Cardiac fibroblast (primary cell): ENCODE measurements at regions not wholly inside any gene's neighbourhood (a gene's known extent, or its start where the extent isn't known, plus 50 kb on each side); places are given as distances from the start of the nearest gene placed in this dataset.

Source experiments
- DNase-seq, 2 donors: peaks; one replicate each; pipeline versions ENCODE4 v3.0.0 to v3.0.0-alpha.2; 2010; ENCODE audit warnings: low read depth in 2 of 2
- H3K4me3 ChIP-seq, 2 donors: replicated peaks in 1 of 2; 1 replicate in 1 of 2; 2 replicates in 1 of 2; pipeline ENCODE4 v1.5.1; 2011; ENCODE audit warnings: low read depth in 2 of 2, low read length in 2 of 2, mild to moderate bottlenecking in 2 of 2, moderate library complexity in 1 of 2
- CTCF ChIP-seq: IDR thresholded peaks from one replicate; pipeline ENCODE4 v1.5.1; 2011; ENCODE audit warnings: low read depth, mild to moderate bottlenecking, low read length, inconsistent platforms

- H3K4me3 ChIP-seq: no peak overlapping the region
- TF ChIP-seq CTCF: no peak
- no peak for DNase-seq
Observed at GRCh38 chr16:25433388-25433787, 175.7 kb upstream of the ZKSCAN2 start.

- H3K4me3 ChIP-seq: no peak overlapping the region
- no peak for DNase-seq
- no peak for TF ChIP-seq CTCF
Observed at GRCh38 chr16:25431472-25431871, 173.8 kb upstream of the ZKSCAN2 start.

- no peak for DNase-seq
- no peak overlapping the region for H3K4me3 ChIP-seq
- no peak for TF ChIP-seq CTCF
Observed at GRCh38 chr16:25426829-25427228, 169.2 kb upstream of the ZKSCAN2 start.

GRCh38 chr16:25419681-25420080, 162.0 kb upstream of the ZKSCAN2 start:
- DNase-seq: no peak
- H3K4me3 ChIP-seq: no peak overlapping the region
- TF ChIP-seq CTCF: no peak

- no peak overlapping the region for H3K4me3 ChIP-seq
- TF ChIP-seq CTCF: no peak
- no peak for DNase-seq
Observed at GRCh38 chr16:25419153-25419552, 161.5 kb upstream of the ZKSCAN2 start.

- H3K4me3 ChIP-seq: no peak overlapping the region
- TF ChIP-seq CTCF: no peak
- no peak for DNase-seq
Observed at GRCh38 chr16:25416002-25416401, 158.4 kb upstream of the ZKSCAN2 start.

GRCh38 chr16:25413975-25414374, 156.3 kb upstream of the ZKSCAN2 start:
- H3K4me3 ChIP-seq: no peak overlapping the region
- TF ChIP-seq CTCF: no peak
- DNase-seq: peak in 1 of 2 donors; percentile 3
